SK-N-SH (cell line): ENCODE measurements at regions not wholly inside any gene's neighbourhood (a gene's known extent, or its start where the extent isn't known, plus 50 kb on each side); places are given as distances from the start of the nearest gene placed in this dataset.

Source experiments
- CTCF ChIA-PET: fragments of 300-600, 350-600 bp; formaldehyde crosslinking; extraction: SDS; loops from one replicate; lab custom pipeline; 2021; lab: Yijun Ruan, JAX
- POLR2A ChIA-PET: fragments of 350-600 bp; sonication (Branson Sonifier 250); formaldehyde crosslinking; extraction: SDS; loops from one replicate; lab custom pipeline; 2020; ENCODE audit warnings: antibody characterized with exemption, inconsistent platforms; lab: Yijun Ruan, JAX
- DNase-seq: peaks from one replicate; pipeline ENCODE4 v3.0.0; 2012
- H2AFZ ChIP-seq: fragments of 200-600 bp; sonication (generic); 2 replicates; pipeline ENCODE4 v1.8.1; 2016; ENCODE audit warnings: antibody characterized with exemption, mild to moderate bottlenecking, low read depth
- H3F3A ChIP-seq: fragments of 200-600 bp; sonication (generic); replicated peaks from 2 replicates; pipeline ENCODE3; 2016; ENCODE audit warnings: antibody characterized with exemption, mild to moderate bottlenecking; ENCODE audit not compliant: insufficient read depth
- H3K27ac ChIP-seq, 2 experiments: fragments of 200-500 bp in 1 of 2; fragments of 200-600 bp in 1 of 2; sonication (Bioruptor generic) in 1 of 2; sonication (generic), shearing (Covaris generic) in 1 of 2; 2 replicates each; pipeline versions ENCODE4 v1.5.1 to v1.6.1; 2014 to 2016; ENCODE audit warnings: low read depth in 2 of 2, inconsistent platforms in 1 of 2, low read length in 1 of 2, mild to moderate bottlenecking in 1 of 2, mixed read lengths in 1 of 2
- H3K27me3 ChIP-seq: fragments of 200-600 bp; sonication (generic), shearing (Covaris generic); 2 replicates; pipeline ENCODE4 v1.6.1; 2016; ENCODE audit warnings: mixed run types; ENCODE audit not compliant: insufficient read depth
- H3K36me3 ChIP-seq, 2 experiments: fragments of 200-500 bp in 1 of 2; fragments of 200-600 bp in 1 of 2; sonication (Bioruptor generic) in 1 of 2; sonication (generic) in 1 of 2; replicated peaks in 1 of 2; 2 replicates each; pipeline versions ENCODE3 to v1.5.1; 2014 to 2016; ENCODE audit warnings: low read length in 1 of 2, mild to moderate bottlenecking in 1 of 2; ENCODE audit not compliant: insufficient read depth in 2 of 2, control insufficient read depth in 1 of 2
- H3K4me1 ChIP-seq, 2 experiments: fragments of 200-500 bp in 1 of 2; fragments of 200-600 bp in 1 of 2; sonication (Bioruptor generic) in 1 of 2; sonication (generic), shearing (Covaris generic) in 1 of 2; 2 replicates each; pipeline versions ENCODE4 v1.5.1 to v1.6.1; 2014 to 2016; ENCODE audit warnings: low read depth in 1 of 2, low read length in 1 of 2, mixed run types in 1 of 2; ENCODE audit not compliant: insufficient read depth in 2 of 2, control insufficient read depth in 1 of 2
- H3K4me2 ChIP-seq: fragments of 200-600 bp; sonication (generic), shearing (Covaris generic); 2 replicates; pipeline ENCODE4 v1.6.1; 2017; ENCODE audit warnings: mixed run types
- H3K4me3 ChIP-seq, 2 experiments: fragments of 200-500 bp in 1 of 2; fragments of 200-600 bp in 1 of 2; sonication (Bioruptor generic) in 1 of 2; sonication (generic), shearing (Covaris generic) in 1 of 2; 2 replicates each; pipeline versions ENCODE4 v1.5.1 to v1.8.1; 2014 to 2016; ENCODE audit warnings: low read depth in 2 of 2, inconsistent platforms in 1 of 2, low read length in 1 of 2, mild to moderate bottlenecking in 1 of 2, mixed read lengths in 1 of 2, moderate library complexity in 1 of 2
- H3K79me2 ChIP-seq: fragments of 200-600 bp; sonication (generic); 2 replicates; pipeline ENCODE4 v1.8.1; 2017; ENCODE audit warnings: mild to moderate bottlenecking; ENCODE audit not compliant: insufficient read depth
- H3K9ac ChIP-seq: fragments of 200-600 bp; sonication (generic); 2 replicates; pipeline ENCODE4 v1.6.1; 2017; ENCODE audit warnings: mixed run types
- H3K9me2 ChIP-seq: fragments of 200-600 bp; sonication (generic); 2 replicates; pipeline ENCODE4 v1.6.1; 2017; ENCODE audit warnings: mixed run types
- H3K9me3 ChIP-seq: fragments of 200-600 bp; sonication (generic); 2 replicates; pipeline ENCODE4 v1.6.1; 2017; ENCODE audit warnings: mixed run types, mild to moderate bottlenecking, moderate library complexity
- H4K20me1 ChIP-seq: fragments of 200-600 bp; sonication (generic); 2 replicates; pipeline ENCODE4 v1.6.1; 2017; ENCODE audit warnings: mild to moderate bottlenecking, mixed run types; ENCODE audit not compliant: insufficient read depth
- EP300 ChIP-seq, 2 experiments: IDR thresholded peaks; 2 replicates each; pipeline versions ENCODE4 v1.4.0 to v1.6.1; 2012; ENCODE audit warnings: borderline replicate concordance in 1 of 2, low read depth in 1 of 2, low read length in 1 of 2
- EZH2phosphoT487 ChIP-seq: fragments of 200-600 bp; sonication (generic); IDR thresholded peaks from 2 replicates; pipeline ENCODE4 v1.6.1; 2017; ENCODE audit warnings: low read depth, mixed run types, mild to moderate bottlenecking, antibody characterized with exemption, moderate library complexity, borderline replicate concordance
- FOXM1 ChIP-seq: IDR thresholded peaks from 2 replicates; pipeline ENCODE4 v1.4.0; 2012; ENCODE audit warnings: low read depth, mild to moderate bottlenecking
- JUND ChIP-seq: IDR thresholded peaks from 2 replicates; pipeline ENCODE4 v1.4.0; 2012
- MXI1 ChIP-seq: IDR thresholded peaks from 2 replicates; pipeline ENCODE4 v1.6.1; 2012; ENCODE audit warnings: mild to moderate bottlenecking, low read depth, low read length, improper control_type of control experiment
- NFIC ChIP-seq: IDR thresholded peaks from 2 replicates; pipeline ENCODE4 v1.4.0; 2012; ENCODE audit warnings: borderline replicate concordance
- NRF1 ChIP-seq: IDR thresholded peaks from 2 replicates; pipeline ENCODE4 v1.6.1; 2012; ENCODE audit warnings: low read depth, mild to moderate bottlenecking, low read length
- RCOR1 ChIP-seq: fragments of 150-350 bp; IDR thresholded peaks from 2 replicates; pipeline ENCODE4 v1.6.1; 2017; ENCODE audit warnings: antibody characterized with exemption, low read length
- RFX5 ChIP-seq: IDR thresholded peaks from 2 replicates; pipeline ENCODE4 v1.6.1; 2012; ENCODE audit warnings: mild to moderate bottlenecking, improper control_type of control experiment, low read length
- SMC3 ChIP-seq: IDR thresholded peaks from 2 replicates; pipeline ENCODE4 v1.6.1; 2012; ENCODE audit warnings: low read depth, low read length, improper control_type of control experiment
- WGBS: methylation state at CpG from one replicate; pipeline ENCODE4 v1.1.6; 2017; ENCODE audit warnings: low lambda C conversion rate; 5-methylcytosine and 5-hydroxymethylcytosine counted together
- TF ChIP-seq, protein P1 (sequence below): IDR thresholded peaks from 2 replicates; pipeline ENCODE4 v1.4.0; 2012; ENCODE audit warnings: low read depth, borderline replicate concordance
- TF ChIP-seq, protein P2 (sequence below): IDR thresholded peaks from 2 replicates; pipeline ENCODE4 v1.4.0; 2012; ENCODE audit warnings: low read depth
- TF ChIP-seq, protein P3 (sequence below): fragments of 150-350 bp; IDR thresholded peaks from 2 replicates; pipeline ENCODE4 v1.6.1; 2016; ENCODE audit warnings: mild to moderate bottlenecking, low read depth, low read length
- TF ChIP-seq, protein P4 (sequence below): fragments of 150-350 bp; IDR thresholded peaks from 2 replicates; pipeline ENCODE4 v1.6.1; 2017; ENCODE audit warnings: antibody characterized with exemption, low read length, low read depth, borderline replicate concordance
- TF ChIP-seq, protein P5 (sequence below): fragments of 200-600 bp; sonication (generic); IDR thresholded peaks from 2 replicates; pipeline ENCODE4 v1.6.1; 2017; ENCODE audit warnings: antibody characterized with exemption, mild to moderate bottlenecking, moderate library complexity
- TF ChIP-seq, protein P6 (sequence below): IDR thresholded peaks from 2 replicates; pipeline ENCODE4 v1.6.1; 2012; ENCODE audit warnings: mild to moderate bottlenecking, low read depth, low read length, moderate library complexity
- TF ChIP-seq, protein P7 (sequence below): IDR thresholded peaks from 2 replicates; pipeline ENCODE4; 2012

DNA sequence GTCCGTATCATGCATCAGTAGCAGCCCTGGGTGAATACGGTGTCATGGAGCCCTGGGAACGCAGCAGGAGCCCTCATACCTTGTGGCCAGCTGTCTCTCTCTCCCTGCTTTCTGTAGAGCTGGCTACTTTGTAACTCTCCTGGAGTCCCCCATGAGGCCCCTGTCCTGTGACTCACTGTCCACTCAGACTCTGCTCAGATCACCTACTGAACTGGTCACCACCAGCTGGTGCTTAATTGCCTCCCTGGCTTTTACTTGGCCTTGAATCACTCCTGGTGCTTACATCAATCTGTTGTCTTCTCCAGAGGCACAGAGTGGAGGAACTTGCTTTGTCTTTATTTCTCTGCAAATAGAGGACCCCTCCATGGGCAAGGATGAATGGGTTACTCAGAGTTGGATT is 172.7 kb downstream of the HRH4 start (continued):
- TF ChIP-seq, protein P1, sequence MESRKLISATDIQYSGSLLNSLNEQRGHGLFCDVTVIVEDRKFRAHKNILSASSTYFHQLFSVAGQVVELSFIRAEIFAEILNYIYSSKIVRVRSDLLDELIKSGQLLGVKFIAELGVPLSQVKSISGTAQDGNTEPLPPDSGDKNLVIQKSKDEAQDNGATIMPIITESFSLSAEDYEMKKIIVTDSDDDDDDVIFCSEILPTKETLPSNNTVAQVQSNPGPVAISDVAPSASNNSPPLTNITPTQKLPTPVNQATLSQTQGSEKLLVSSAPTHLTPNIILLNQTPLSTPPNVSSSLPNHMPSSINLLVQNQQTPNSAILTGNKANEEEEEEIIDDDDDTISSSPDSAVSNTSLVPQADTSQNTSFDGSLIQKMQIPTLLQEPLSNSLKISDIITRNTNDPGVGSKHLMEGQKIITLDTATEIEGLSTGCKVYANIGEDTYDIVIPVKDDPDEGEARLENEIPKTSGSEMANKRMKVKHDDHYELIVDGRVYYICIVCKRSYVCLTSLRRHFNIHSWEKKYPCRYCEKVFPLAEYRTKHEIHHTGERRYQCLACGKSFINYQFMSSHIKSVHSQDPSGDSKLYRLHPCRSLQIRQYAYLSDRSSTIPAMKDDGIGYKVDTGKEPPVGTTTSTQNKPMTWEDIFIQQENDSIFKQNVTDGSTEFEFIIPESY = no peak
- TF ChIP-seq FOXM1 (no peak), RFX5 (no peak), EZH2phosphoT487 (no peak)
- TF ChIP-seq, protein P2, sequence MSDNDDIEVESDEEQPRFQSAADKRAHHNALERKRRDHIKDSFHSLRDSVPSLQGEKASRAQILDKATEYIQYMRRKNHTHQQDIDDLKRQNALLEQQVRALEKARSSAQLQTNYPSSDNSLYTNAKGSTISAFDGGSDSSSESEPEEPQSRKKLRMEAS = no peak
- TF ChIP-seq, protein P3, sequence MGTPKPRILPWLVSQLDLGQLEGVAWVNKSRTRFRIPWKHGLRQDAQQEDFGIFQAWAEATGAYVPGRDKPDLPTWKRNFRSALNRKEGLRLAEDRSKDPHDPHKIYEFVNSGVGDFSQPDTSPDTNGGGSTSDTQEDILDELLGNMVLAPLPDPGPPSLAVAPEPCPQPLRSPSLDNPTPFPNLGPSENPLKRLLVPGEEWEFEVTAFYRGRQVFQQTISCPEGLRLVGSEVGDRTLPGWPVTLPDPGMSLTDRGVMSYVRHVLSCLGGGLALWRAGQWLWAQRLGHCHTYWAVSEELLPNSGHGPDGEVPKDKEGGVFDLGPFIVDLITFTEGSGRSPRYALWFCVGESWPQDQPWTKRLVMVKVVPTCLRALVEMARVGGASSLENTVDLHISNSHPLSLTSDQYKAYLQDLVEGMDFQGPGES = no peak

DNA sequence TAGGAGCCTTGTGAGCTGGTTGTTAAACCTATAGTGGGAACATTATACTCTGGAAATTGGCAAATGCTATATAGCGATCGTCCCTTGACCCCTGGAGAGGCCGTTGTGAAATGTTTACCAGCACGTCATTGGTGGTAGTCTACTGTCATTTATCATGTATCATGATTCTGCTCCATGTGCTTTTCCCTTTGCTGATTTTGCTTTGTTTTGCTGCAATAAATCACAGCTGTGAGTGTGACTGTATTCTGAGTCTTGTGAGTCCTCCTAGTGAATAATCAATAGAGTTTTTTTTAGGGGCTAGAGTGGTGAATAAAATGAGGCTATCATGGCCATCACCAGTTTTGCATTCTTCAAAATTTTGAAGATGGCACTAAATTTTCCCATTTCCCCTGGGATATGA is 189.1 kb downstream of the HRH4 start:
- no peaks in the 10 kb centered on the region for H3K79me2 ChIP-seq
- CTCF ChIA-PET = no interaction called here
- no peaks in the 10 kb centered on the region for H3K27me3 ChIP-seq
- H3K36me3 ChIP-seq = no peaks in the 10 kb centered on the region
- H2AFZ ChIP-seq = no peak overlapping the region
- DNase-seq = no peak
- H3K4me2 ChIP-seq = no peak overlapping the region
- no peak overlapping the region for H3K4me3 ChIP-seq
- H3K9me3 ChIP-seq = no peaks in the 10 kb centered on the region
- POLR2A ChIA-PET = no interaction called here
- WGBS = 73% methylated on average over 4 of the region's 4 CpGs
- no peaks in the 10 kb centered on the region for H4K20me1 ChIP-seq
- no peaks in the 10 kb centered on the region for H3K9me2 ChIP-seq
- H3K9ac ChIP-seq = no peak overlapping the region
- no peaks in the 10 kb centered on the region for H3K4me1 ChIP-seq
- H3K27ac ChIP-seq = no peak overlapping the region
- no peaks in the 10 kb centered on the region for H3F3A ChIP-seq
- TF ChIP-seq, protein P4, sequence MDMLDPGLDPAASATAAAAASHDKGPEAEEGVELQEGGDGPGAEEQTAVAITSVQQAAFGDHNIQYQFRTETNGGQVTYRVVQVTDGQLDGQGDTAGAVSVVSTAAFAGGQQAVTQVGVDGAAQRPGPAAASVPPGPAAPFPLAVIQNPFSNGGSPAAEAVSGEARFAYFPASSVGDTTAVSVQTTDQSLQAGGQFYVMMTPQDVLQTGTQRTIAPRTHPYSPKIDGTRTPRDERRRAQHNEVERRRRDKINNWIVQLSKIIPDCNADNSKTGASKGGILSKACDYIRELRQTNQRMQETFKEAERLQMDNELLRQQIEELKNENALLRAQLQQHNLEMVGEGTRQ = no peak
- TF ChIP-seq, protein P3 = no peak
- TF ChIP-seq JUND (no peak), MXI1 (no peak), EP300 (IDR thresholded peaks at IDR 0.05; ENCODE audit: borderline replicate concordance in 1 of 2, low read depth in 1 of 2, low read length in 1 of 2) (no peak), NRF1 (no peak), NFIC (no peak), SMC3 (no peak), RCOR1 (no peak)
- TF ChIP-seq, protein P5, sequence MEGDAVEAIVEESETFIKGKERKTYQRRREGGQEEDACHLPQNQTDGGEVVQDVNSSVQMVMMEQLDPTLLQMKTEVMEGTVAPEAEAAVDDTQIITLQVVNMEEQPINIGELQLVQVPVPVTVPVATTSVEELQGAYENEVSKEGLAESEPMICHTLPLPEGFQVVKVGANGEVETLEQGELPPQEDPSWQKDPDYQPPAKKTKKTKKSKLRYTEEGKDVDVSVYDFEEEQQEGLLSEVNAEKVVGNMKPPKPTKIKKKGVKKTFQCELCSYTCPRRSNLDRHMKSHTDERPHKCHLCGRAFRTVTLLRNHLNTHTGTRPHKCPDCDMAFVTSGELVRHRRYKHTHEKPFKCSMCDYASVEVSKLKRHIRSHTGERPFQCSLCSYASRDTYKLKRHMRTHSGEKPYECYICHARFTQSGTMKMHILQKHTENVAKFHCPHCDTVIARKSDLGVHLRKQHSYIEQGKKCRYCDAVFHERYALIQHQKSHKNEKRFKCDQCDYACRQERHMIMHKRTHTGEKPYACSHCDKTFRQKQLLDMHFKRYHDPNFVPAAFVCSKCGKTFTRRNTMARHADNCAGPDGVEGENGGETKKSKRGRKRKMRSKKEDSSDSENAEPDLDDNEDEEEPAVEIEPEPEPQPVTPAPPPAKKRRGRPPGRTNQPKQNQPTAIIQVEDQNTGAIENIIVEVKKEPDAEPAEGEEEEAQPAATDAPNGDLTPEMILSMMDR = no peak
- TF ChIP-seq, protein P6, sequence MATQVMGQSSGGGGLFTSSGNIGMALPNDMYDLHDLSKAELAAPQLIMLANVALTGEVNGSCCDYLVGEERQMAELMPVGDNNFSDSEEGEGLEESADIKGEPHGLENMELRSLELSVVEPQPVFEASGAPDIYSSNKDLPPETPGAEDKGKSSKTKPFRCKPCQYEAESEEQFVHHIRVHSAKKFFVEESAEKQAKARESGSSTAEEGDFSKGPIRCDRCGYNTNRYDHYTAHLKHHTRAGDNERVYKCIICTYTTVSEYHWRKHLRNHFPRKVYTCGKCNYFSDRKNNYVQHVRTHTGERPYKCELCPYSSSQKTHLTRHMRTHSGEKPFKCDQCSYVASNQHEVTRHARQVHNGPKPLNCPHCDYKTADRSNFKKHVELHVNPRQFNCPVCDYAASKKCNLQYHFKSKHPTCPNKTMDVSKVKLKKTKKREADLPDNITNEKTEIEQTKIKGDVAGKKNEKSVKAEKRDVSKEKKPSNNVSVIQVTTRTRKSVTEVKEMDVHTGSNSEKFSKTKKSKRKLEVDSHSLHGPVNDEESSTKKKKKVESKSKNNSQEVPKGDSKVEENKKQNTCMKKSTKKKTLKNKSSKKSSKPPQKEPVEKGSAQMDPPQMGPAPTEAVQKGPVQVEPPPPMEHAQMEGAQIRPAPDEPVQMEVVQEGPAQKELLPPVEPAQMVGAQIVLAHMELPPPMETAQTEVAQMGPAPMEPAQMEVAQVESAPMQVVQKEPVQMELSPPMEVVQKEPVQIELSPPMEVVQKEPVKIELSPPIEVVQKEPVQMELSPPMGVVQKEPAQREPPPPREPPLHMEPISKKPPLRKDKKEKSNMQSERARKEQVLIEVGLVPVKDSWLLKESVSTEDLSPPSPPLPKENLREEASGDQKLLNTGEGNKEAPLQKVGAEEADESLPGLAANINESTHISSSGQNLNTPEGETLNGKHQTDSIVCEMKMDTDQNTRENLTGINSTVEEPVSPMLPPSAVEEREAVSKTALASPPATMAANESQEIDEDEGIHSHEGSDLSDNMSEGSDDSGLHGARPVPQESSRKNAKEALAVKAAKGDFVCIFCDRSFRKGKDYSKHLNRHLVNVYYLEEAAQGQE = no peak
- TF ChIP-seq, protein P1 = no peak
- TF ChIP-seq, protein P7, sequence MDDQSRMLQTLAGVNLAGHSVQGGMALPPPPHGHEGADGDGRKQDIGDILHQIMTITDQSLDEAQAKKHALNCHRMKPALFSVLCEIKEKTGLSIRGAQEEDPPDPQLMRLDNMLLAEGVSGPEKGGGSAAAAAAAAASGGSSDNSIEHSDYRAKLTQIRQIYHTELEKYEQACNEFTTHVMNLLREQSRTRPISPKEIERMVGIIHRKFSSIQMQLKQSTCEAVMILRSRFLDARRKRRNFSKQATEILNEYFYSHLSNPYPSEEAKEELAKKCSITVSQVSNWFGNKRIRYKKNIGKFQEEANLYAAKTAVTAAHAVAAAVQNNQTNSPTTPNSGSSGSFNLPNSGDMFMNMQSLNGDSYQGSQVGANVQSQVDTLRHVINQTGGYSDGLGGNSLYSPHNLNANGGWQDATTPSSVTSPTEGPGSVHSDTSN = no peak
